Ovary (tissue), 7 donors: ENCODE measurements at regions not wholly inside any gene's neighbourhood (a gene's known extent, or its start where the extent isn't known, plus 50 kb on each side); places are given as distances from the start of the nearest gene placed in this dataset.

Experiments used
- DNase-seq, 5 donors: peaks; one replicate each; pipeline ENCODE4 v3.0.0-alpha.2; 2019 to 2020
- H3K27ac ChIP-seq, 2 donors: fragments of 200-600 bp; one replicate each; pipeline versions ENCODE4 v1.5.1 to v1.8.0; 2019 to 2022
- H3K27me3 ChIP-seq: fragments of 200-600 bp; one replicate; pipeline ENCODE4 v1.8.0; 2022
- H3K36me3 ChIP-seq: fragments of 200-600 bp; sonication (generic); one replicate; pipeline ENCODE4 v1.5.1; 2019
- H3K4me1 ChIP-seq: one replicate; pipeline ENCODE4 v1.8.1; 2013; ENCODE audit warnings: mild to moderate bottlenecking, moderate library complexity; ENCODE audit not compliant: insufficient read depth
- H3K4me3 ChIP-seq: fragments of 200-600 bp; sonication (generic); one replicate; pipeline ENCODE4 v1.5.1; 2017
- H3K9me3 ChIP-seq, 2 donors: fragments of 200-600 bp in 1 of 2; sonication (generic) in 1 of 2; one replicate each; pipeline versions ENCODE4 v1.5.1 to v1.8.1; 2013 to 2019; ENCODE audit warnings: mild to moderate bottlenecking in 1 of 2, moderate library complexity in 1 of 2
- EP300 ChIP-seq: sonication (generic); formaldehyde crosslinking; IDR thresholded peaks from one replicate; pipeline ENCODE4 v1.6.1; 2017; ENCODE audit warnings: antibody characterized with exemption
- POLR2A ChIP-seq: fragments of 450-650 bp; IDR thresholded peaks from one replicate; pipeline ENCODE4 v1.6.1; 2017; ENCODE audit warnings: antibody characterized with exemption, mild to moderate bottlenecking, moderate library complexity
- WGBS, 3 donors: extraction: QIAGEN DNeasy Blood & Tissue Kit in 1 of 3; methylation state at CpG; one replicate each; pipeline versions ENCODE4 v1.1.5 to v1.1.7; 2013 to 2017; 5-methylcytosine and 5-hydroxymethylcytosine counted together
- intact Hi-C, 4 donors: fragments of 100-400 bp; cut with DNase I; formaldehyde crosslinking; loops; one replicate each; pipeline versions ENCODE4 v1.11.0 to v1.15.1; 2022 to 2023
- TF ChIP-seq, protein P1 (sequence below), 3 donors: fragments of 450-650 bp in 2 of 3; fragments of 200-600 bp in 1 of 3; IDR thresholded peaks; one replicate each; pipeline versions ENCODE4 v1.5.1 to v1.8.0; 2016 to 2022; ENCODE audit warnings: antibody characterized with exemption in 3 of 3, mild to moderate bottlenecking in 1 of 3
- donor health status: DM: no; HTN: no; CAD: no; lungs with moderate emphysema.
- donor health status: DM: no; HTN: no; CAD: no.
- donor health status: Bipolar disorder and iron deficiency.
- donor health status: DM: no; HTN: no; CAD: no.
- donor health status: DM: yes; HTN: yes; CAD: no.

- Histone ChIP-seq H3K27ac (no peak overlapping the region), H3K36me3 (no peaks in the 10 kb centered on the region), H3K27me3 (no peaks in the 10 kb centered on the region), H3K4me1 (no peaks in the 10 kb centered on the region), H3K9me3 (no peaks in the 10 kb centered on the region), H3K4me3 (no peak overlapping the region)
- intact Hi-C loops: no loop called here
- no peak for DNase-seq
- TF ChIP-seq EP300 (no peak), POLR2A (no peak)
- TF ChIP-seq, protein P1, sequence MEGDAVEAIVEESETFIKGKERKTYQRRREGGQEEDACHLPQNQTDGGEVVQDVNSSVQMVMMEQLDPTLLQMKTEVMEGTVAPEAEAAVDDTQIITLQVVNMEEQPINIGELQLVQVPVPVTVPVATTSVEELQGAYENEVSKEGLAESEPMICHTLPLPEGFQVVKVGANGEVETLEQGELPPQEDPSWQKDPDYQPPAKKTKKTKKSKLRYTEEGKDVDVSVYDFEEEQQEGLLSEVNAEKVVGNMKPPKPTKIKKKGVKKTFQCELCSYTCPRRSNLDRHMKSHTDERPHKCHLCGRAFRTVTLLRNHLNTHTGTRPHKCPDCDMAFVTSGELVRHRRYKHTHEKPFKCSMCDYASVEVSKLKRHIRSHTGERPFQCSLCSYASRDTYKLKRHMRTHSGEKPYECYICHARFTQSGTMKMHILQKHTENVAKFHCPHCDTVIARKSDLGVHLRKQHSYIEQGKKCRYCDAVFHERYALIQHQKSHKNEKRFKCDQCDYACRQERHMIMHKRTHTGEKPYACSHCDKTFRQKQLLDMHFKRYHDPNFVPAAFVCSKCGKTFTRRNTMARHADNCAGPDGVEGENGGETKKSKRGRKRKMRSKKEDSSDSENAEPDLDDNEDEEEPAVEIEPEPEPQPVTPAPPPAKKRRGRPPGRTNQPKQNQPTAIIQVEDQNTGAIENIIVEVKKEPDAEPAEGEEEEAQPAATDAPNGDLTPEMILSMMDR (IDR thresholded peaks at IDR 0.05): no peak
- 0 to 52% (median 11%) methylated on average over 1 of the region's 1 CpG for WGBS, 3 donors
Measured at GRCh38 chr11:26254378-26254777, 77.6 kb upstream of the ANO3 start.

DNA sequence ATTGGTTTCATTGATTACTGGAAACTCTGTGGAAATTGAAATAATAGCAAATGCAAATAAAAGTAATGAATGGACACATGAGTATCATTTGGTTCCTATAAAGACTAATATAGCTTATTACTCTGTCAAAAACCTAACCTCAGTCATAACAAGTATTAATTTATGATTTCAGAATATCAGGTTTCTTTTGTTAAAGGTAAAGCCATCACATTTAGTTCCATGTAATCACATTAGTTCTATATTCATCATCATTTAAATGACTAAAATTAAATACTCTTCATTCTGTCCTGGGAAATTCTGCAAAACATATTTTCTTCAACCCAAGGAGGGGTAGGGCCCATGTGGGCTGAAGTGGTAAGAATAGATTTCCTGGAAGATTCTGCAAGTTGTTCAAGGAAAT lies 68.2 kb upstream of the ANO3 start:
- Histone ChIP-seq H3K9me3 (no peaks in the 10 kb centered on the region), H3K4me1 (no peaks in the 10 kb centered on the region), H3K27ac (no peak overlapping the region), H3K36me3 (no peaks in the 10 kb centered on the region), H3K27me3 (no peaks in the 10 kb centered on the region), H3K4me3 (no peak overlapping the region)
- DNase-seq: no peak
- intact Hi-C loops: no loop called here
- TF ChIP-seq EP300: no peak
- TF ChIP-seq, protein P1 (IDR thresholded peaks at IDR 0.05): no peak
- TF ChIP-seq POLR2A: no peak

DNA sequence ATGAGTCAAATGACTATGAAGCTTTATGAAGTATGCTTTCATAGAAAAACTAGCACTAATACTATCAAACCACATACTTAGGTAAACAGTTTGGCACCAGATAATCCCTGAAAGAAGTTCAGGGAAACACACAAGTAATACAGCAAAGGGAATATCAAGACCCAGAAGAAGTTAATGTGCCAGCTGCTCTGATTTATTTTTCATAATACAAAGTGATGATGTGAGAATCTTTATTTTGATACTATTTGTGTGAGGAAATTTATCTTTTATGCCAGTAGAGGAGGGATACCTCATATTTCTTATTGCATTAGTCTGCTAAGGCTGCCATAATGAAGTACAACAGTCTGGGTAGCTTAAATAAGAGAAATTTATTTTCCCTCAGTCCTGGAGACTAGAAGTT lies 67.7 kb upstream of the ANO3 start:
- Histone ChIP-seq H3K4me1 (no peaks in the 10 kb centered on the region), H3K4me3 (no peak overlapping the region), H3K9me3 (no peaks in the 10 kb centered on the region), H3K27me3 (no peaks in the 10 kb centered on the region), H3K36me3 (no peaks in the 10 kb centered on the region), H3K27ac (no peak overlapping the region)
- TF ChIP-seq, protein P1 (IDR thresholded peaks at IDR 0.05): no peak
- TF ChIP-seq EP300 (no peak), POLR2A (no peak)
- no peak for DNase-seq
- intact Hi-C loops: no loop called here

DNA sequence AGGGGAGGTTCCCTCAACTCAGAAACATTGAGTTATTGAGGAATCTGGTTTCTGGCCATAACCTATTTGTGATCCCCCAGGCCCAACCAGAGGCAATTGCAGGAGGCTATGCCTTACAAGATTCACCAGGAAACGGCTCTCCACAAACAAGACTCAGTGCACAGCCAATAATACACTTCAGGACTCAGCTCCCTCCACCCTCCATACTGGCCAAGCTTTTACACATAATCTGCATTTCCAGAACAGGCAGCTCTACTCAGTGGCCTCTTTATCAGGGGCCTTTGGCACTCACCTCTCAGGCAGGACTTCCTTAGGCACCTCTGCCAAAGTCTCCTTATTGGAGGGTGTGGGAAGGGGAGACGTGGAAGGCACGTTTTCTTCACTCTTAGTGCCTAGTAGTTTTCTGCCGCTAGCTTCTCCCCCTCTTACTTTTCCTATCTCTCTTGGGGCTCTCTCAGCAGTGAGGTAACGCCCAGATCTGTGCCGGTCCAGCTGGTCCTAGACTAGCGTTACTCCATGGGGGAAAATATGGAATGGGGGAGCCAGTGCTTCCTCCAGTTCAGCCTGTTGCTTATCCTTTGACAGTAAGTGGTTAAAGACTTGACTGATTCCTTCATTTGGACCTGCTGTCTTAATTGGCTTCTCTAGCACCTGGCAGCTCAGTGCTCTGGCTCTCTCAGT lies 62.8 kb upstream of the ANO3 start:
- TF ChIP-seq, protein P1 (IDR thresholded peaks at IDR 0.05): no peak
- no peak for TF ChIP-seq EP300
- no peaks in the 10 kb centered on the region for H3K4me1 ChIP-seq
- DNase-seq: no peak
- no peaks in the 10 kb centered on the region for H3K9me3 ChIP-seq
- H3K27ac ChIP-seq: no peak overlapping the region
- no peak overlapping the region for H3K4me3 ChIP-seq
- intact Hi-C loops: no loop called here
- WGBS, 3 donors: 73 to 84% (median 80%) methylated on average over 7 of the region's 7 CpGs
- no peaks in the 10 kb centered on the region for H3K36me3 ChIP-seq
- no peaks in the 10 kb centered on the region for H3K27me3 ChIP-seq
